ENCODE measurements at regions not wholly inside any gene's neighbourhood (a gene's known extent, or its start where the extent isn't known, plus 50 kb on each side); places are given as distances from the start of the nearest gene placed in this dataset.

DNA sequence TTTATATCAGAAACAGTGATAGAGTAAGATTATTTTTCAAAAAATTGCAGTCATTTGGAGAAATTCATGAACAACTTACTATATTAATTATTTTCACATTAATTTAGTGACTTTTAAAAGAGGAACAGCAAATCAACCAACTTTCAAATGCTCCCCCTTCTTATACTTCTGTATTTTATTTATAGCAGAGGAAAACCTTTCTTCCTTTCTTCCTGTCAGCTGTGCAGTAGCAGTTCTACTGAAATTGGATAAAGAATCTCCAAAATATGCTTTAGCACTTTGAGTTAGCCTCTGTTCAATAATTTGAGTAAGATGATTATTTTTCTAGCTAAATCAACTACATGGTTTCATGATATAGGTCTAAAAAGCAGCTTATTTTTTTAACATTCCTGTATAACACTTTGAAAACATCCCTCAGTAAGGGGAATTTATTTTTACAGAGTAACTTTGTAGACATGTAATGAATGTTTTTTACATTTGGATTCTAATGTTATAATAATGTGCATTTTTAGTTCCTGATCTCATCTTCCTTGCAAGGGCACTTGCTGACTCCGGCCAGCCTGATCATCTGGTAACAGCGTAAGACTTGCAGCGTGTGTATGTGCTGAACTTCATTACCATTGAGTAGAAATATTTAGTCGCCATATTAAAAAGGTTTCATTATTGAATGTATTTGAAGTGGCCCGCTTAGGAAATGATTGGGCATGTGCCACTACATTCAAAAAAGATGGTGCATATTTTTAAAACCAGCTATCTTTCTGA lies 158.3 kb upstream of the HDAC9 start:
- TF ChIP-seq, protein P1, sequence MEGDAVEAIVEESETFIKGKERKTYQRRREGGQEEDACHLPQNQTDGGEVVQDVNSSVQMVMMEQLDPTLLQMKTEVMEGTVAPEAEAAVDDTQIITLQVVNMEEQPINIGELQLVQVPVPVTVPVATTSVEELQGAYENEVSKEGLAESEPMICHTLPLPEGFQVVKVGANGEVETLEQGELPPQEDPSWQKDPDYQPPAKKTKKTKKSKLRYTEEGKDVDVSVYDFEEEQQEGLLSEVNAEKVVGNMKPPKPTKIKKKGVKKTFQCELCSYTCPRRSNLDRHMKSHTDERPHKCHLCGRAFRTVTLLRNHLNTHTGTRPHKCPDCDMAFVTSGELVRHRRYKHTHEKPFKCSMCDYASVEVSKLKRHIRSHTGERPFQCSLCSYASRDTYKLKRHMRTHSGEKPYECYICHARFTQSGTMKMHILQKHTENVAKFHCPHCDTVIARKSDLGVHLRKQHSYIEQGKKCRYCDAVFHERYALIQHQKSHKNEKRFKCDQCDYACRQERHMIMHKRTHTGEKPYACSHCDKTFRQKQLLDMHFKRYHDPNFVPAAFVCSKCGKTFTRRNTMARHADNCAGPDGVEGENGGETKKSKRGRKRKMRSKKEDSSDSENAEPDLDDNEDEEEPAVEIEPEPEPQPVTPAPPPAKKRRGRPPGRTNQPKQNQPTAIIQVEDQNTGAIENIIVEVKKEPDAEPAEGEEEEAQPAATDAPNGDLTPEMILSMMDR (IDR thresholded peaks at IDR 0.05): no peak
- TF ChIP-seq ZFX (IDR thresholded peaks at IDR 0.05; ENCODE audit: borderline replicate concordance): no peak

Data from 22Rv1 (cell line).